ENCODE measurements at regions not wholly inside any gene's neighbourhood (a gene's known extent, or its start where the extent isn't known, plus 50 kb on each side); places are given as distances from the start of the nearest gene placed in this dataset.

- TF ChIP-seq CTCF (IDR thresholded peaks at IDR 0.05; ENCODE audit: borderline replicate concordance, extremely low read depth, low read length, poor library complexity, severe bottlenecking) (no peak), EZH2 (IDR thresholded peaks at IDR 0.05; ENCODE audit: borderline replicate concordance, low read depth, low read length, severe bottlenecking) (no peak)
These were observed 115.5 kb downstream of the NFKBIZ start for GRCh38 chr3:101964861-101965260.

All from DND-41 (cell line).